Fibroblast of lung (primary cell): ENCODE measurements at regions not wholly inside any gene's neighbourhood (a gene's known extent, or its start where the extent isn't known, plus 50 kb on each side); places are given as distances from the start of the nearest gene placed in this dataset.

Experiments
- DNase-seq, 2 donors: peaks; one replicate each; pipeline versions ENCODE4 v3.0.0 to v3.0.0-alpha.2; 2010; ENCODE audit warnings: low read depth in 2 of 2
- H2AFZ ChIP-seq: 2 replicates; pipeline ENCODE4 v1.5.1; 2012; ENCODE audit warnings: low read length, control low read depth, inconsistent platforms
- H3K27ac ChIP-seq: 2 replicates; pipeline ENCODE4 v1.5.1; 2011; ENCODE audit warnings: low read length, control low read depth; ENCODE audit not compliant: insufficient read depth
- H3K27me3 ChIP-seq: 2 replicates; pipeline ENCODE4 v1.5.1; 2011; ENCODE audit warnings: mild to moderate bottlenecking, low read length; ENCODE audit not compliant: control insufficient read depth, insufficient read depth
- H3K36me3 ChIP-seq: 2 replicates; pipeline ENCODE4 v1.5.1; 2011; ENCODE audit warnings: low read length; ENCODE audit not compliant: control insufficient read depth, insufficient read depth
- H3K4me1 ChIP-seq: 2 replicates; pipeline ENCODE4 v1.5.1; 2011; ENCODE audit warnings: low read length; ENCODE audit not compliant: control insufficient read depth, insufficient read depth; ENCODE audit errors: extremely low read depth
- H3K4me2 ChIP-seq: 2 replicates; pipeline ENCODE4 v1.5.1; 2011; ENCODE audit warnings: low read length, control low read depth; ENCODE audit not compliant: insufficient read depth; ENCODE audit errors: extremely low read depth
- H3K4me3 ChIP-seq, 4 experiments: fragments of 200-600 bp in 1 of 4; sonication (generic) in 1 of 4; replicated peaks in 1 of 4; 2 replicates each; pipeline ENCODE4 v1.5.1; 2011 to 2016; ENCODE audit warnings: low read length in 4 of 4, low read depth in 3 of 4, mild to moderate bottlenecking in 3 of 4, control low read depth in 2 of 4, inconsistent platforms in 1 of 4, mixed read lengths in 1 of 4; ENCODE audit not compliant: insufficient read depth in 1 of 4; ENCODE audit errors: control extremely low read depth in 1 of 4
- H3K79me2 ChIP-seq: 2 replicates; pipeline ENCODE4 v1.5.1; 2012; ENCODE audit warnings: mild to moderate bottlenecking, low read length, inconsistent platforms; ENCODE audit not compliant: control insufficient read depth, insufficient read depth
- H3K9ac ChIP-seq: 2 replicates; pipeline ENCODE4 v1.5.1; 2011; ENCODE audit warnings: mild to moderate bottlenecking, low read length, control low read depth; ENCODE audit not compliant: insufficient read depth
- H3K9me3 ChIP-seq: 2 replicates; pipeline ENCODE4 v1.5.1; 2012; ENCODE audit warnings: low read depth, low read length; ENCODE audit not compliant: control insufficient read depth, insufficient read depth
- H4K20me1 ChIP-seq: 2 replicates; pipeline ENCODE4 v1.5.1; 2011; ENCODE audit warnings: low read length; ENCODE audit not compliant: control insufficient read depth, insufficient read depth; ENCODE audit errors: extremely low read depth
- CTCF ChIP-seq, 2 donors: IDR thresholded peaks in 1 of 2; conservative IDR thresholded peaks in 1 of 2; 1 replicate in 1 of 2; 2 replicates in 1 of 2; pipeline ENCODE4 v1.5.1; 2011 to 2012; ENCODE audit warnings: low read length in 2 of 2, control low read depth in 1 of 2, inconsistent platforms in 1 of 2, low read depth in 1 of 2, mild to moderate bottlenecking in 1 of 2
- EZH2 ChIP-seq: IDR thresholded peaks from 2 replicates; pipeline ENCODE4 v1.5.1; 2012; ENCODE audit warnings: low read length, control low read depth, mild to moderate bottlenecking; ENCODE audit errors: missing control alignments

GRCh38 chr6:6886171-6886885 is 221.4 kb upstream of the RREB1 start:
- Histone ChIP-seq H3K36me3 (no peaks in the 10 kb centered on the region), H3K4me1 (no peaks in the 10 kb centered on the region), H3K27ac (no peak overlapping the region), H3K27me3 (no peaks in the 10 kb centered on the region), H3K4me2 (no peak overlapping the region), H2AFZ (no peak overlapping the region), H3K4me3 (no peak overlapping the region), H3K9ac (no peak overlapping the region), H4K20me1 (no peaks in the 10 kb centered on the region), H3K79me2 (no peaks in the 10 kb centered on the region), H3K9me3 (no peaks in the 10 kb centered on the region)
- TF ChIP-seq CTCF (conservative IDR thresholded peaks at IDR 0.05 in 1 of 2, IDR thresholded peaks at IDR 0.05 in 1 of 2; ENCODE audit: low read depth in 1 of 2, low read length in 2 of 2), result no peak
- TF ChIP-seq EZH2, result no peak
- no peak for DNase-seq

GRCh38 chr6:6886886-6887285 is 220.9 kb upstream of the RREB1 start:
- Histone ChIP-seq H3K27ac (no peak overlapping the region), H3K36me3 (no peaks in the 10 kb centered on the region), H3K4me3 (no peak overlapping the region), H3K27me3 (no peaks in the 10 kb centered on the region), H3K79me2 (no peaks in the 10 kb centered on the region), H3K4me2 (no peak overlapping the region), H4K20me1 (no peaks in the 10 kb centered on the region), H3K4me1 (no peaks in the 10 kb centered on the region), H2AFZ (no peak overlapping the region), H3K9me3 (no peaks in the 10 kb centered on the region), H3K9ac (no peak overlapping the region)
- TF ChIP-seq CTCF (conservative IDR thresholded peaks at IDR 0.05 in 1 of 2, IDR thresholded peaks at IDR 0.05 in 1 of 2; ENCODE audit: low read depth in 1 of 2, low read length in 2 of 2), result no peak
- TF ChIP-seq EZH2, result no peak
- DNase-seq, result no peak

- H3K4me2 ChIP-seq, result no peak overlapping the region
- DNase-seq, result no peak
- no peak overlapping the region for H3K27ac ChIP-seq
- H3K79me2 ChIP-seq, result no peaks in the 10 kb centered on the region
- TF ChIP-seq CTCF (conservative IDR thresholded peaks at IDR 0.05 in 1 of 2, IDR thresholded peaks at IDR 0.05 in 1 of 2; ENCODE audit: low read depth in 1 of 2, low read length in 2 of 2), result no peak
- no peak for TF ChIP-seq EZH2
- no peaks in the 10 kb centered on the region for H3K4me1 ChIP-seq
- no peaks in the 10 kb centered on the region for H3K27me3 ChIP-seq
- H3K9me3 ChIP-seq, result no peaks in the 10 kb centered on the region
- H3K36me3 ChIP-seq, result no peaks in the 10 kb centered on the region
- no peaks in the 10 kb centered on the region for H4K20me1 ChIP-seq
- H3K9ac ChIP-seq, result no peak overlapping the region
- H3K4me3 ChIP-seq, result no peak overlapping the region
- H2AFZ ChIP-seq, result no peak overlapping the region
Observed at GRCh38 chr6:6889601-6890000, 218.2 kb upstream of the RREB1 start.
